ENCODE measurements at regions not wholly inside any gene's neighbourhood (a gene's known extent, or its start where the extent isn't known, plus 50 kb on each side); places are given as distances from the start of the nearest gene placed in this dataset.

DNA sequence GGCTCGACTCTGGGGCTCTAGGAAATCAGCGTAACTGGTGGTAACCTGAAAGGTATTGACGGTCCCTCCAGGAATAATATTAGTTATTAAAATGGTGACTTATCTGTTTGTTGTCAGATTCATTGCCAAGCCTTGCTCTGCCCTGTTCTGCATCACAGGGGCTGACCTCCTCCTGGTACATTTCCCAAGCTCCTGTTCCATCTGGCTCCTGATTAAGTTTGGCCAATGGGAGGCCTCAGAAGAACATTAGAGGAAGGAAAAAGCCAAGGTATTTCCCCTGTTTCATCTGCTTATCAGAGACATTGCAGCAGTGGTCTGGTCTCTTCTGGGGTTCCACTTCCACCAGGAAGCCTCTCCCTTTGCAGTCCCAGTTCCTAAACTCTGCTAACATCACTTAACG lies 527.0 kb downstream of the TNS1 start:
- no peak for TF ChIP-seq EZH2 (IDR thresholded peaks at IDR 0.05; ENCODE audit: borderline replicate concordance, insufficient read depth, low read depth, low read length, poor library complexity, severe bottlenecking)
- TF ChIP-seq, protein P1, sequence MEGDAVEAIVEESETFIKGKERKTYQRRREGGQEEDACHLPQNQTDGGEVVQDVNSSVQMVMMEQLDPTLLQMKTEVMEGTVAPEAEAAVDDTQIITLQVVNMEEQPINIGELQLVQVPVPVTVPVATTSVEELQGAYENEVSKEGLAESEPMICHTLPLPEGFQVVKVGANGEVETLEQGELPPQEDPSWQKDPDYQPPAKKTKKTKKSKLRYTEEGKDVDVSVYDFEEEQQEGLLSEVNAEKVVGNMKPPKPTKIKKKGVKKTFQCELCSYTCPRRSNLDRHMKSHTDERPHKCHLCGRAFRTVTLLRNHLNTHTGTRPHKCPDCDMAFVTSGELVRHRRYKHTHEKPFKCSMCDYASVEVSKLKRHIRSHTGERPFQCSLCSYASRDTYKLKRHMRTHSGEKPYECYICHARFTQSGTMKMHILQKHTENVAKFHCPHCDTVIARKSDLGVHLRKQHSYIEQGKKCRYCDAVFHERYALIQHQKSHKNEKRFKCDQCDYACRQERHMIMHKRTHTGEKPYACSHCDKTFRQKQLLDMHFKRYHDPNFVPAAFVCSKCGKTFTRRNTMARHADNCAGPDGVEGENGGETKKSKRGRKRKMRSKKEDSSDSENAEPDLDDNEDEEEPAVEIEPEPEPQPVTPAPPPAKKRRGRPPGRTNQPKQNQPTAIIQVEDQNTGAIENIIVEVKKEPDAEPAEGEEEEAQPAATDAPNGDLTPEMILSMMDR (IDR thresholded peaks at IDR 0.05): no peak
- ChIA-PET CTCF (no interaction called here), POLR2A (no interaction called here)
- H3K27ac Mint-ChIP-seq: no peak overlapping the region
- Histone ChIP-seq H3K9ac (ENCODE audit: low read length) (no peak overlapping the region), H4K20me1 (ENCODE audit: control insufficient read depth, insufficient read depth, low read length, poor library complexity, severe bottlenecking) (no peaks in the 10 kb centered on the region), H3K9me3 (ENCODE audit: control extremely low read depth in 1 of 3, control insufficient read depth in 2 of 3, insufficient read depth in 1 of 3, low read length in 2 of 3) (no peaks in the 10 kb centered on the region), H3K4me3 (ENCODE audit: control extremely low read depth in 1 of 5, extremely low read depth in 1 of 5, insufficient read depth in 1 of 5, low read depth in 2 of 5, low read length in 4 of 5) (no peak overlapping the region), H3K27me3 (replicated peaks in 1 of 4; ENCODE audit: control extremely low read depth in 1 of 4, control insufficient read depth in 3 of 4, insufficient read depth in 4 of 4, low read length in 3 of 4) (no peaks in the 10 kb centered on the region), H3K4me1 (ENCODE audit: control insufficient read depth in 2 of 2, insufficient read depth in 2 of 2, low read length in 2 of 2) (no peaks in the 10 kb centered on the region), H2AFZ (ENCODE audit: insufficient read depth, low read depth, low read length, poor library complexity, severe bottlenecking) (no peak overlapping the region), H3K79me2 (ENCODE audit: control insufficient read depth, insufficient read depth, low read length) (no peaks in the 10 kb centered on the region), H3K36me3 (replicated peaks in 1 of 2; ENCODE audit: control extremely low read depth in 1 of 2, control insufficient read depth in 1 of 2, extremely low read depth in 1 of 2, insufficient read depth in 2 of 2, low read length in 1 of 2) (no peaks in the 10 kb centered on the region), H3K4me2 (replicated peaks; ENCODE audit: low read depth, low read length, poor library complexity, severe bottlenecking) (no peak overlapping the region), H3K27ac (ENCODE audit: low read length in 2 of 2) (no peak overlapping the region)
- DNase-seq (no peak), ATAC-seq (ENCODE audit: low read depth) (no peak)
- H3K4me3 Mint-ChIP-seq: no peak overlapping the region
- H3K4me1 Mint-ChIP-seq: no peaks in the 10 kb centered on the region
- intact Hi-C loops (cut with micrococcal nuclease): no loop called here
- WGBS (ENCODE audit: insufficient coverage): 90% methylated on average over 3 of the region's 4 CpGs
- H3K9me3 Mint-ChIP-seq (ENCODE audit: insufficient read depth): no peaks in the 10 kb centered on the region
- peaks cover 5% of the 10 kb centered on the region for H3K27me3 Mint-ChIP-seq

DNA sequence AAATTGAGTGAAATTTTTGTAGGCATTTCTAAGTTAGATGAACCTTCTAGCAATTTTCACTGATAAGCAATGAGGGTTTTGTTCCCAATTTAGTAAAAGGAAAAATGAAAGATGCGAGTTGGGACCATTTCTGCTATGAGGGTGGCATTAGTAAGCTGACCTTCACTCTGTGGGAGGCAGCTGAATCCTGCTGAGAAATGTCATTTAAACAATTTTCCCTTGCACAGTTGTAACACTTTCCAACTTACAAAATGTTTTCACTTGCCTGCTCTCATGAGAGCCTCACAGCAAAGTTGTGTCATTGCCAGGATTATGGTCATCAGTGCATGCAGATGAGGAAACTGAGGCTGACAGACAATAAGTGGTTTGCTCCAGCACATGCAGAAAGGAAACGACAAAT lies 527.7 kb downstream of the TNS1 start:
- H3K9ac ChIP-seq (ENCODE audit: low read length): no peak overlapping the region
- no peaks in the 10 kb centered on the region for H4K20me1 ChIP-seq (ENCODE audit: control insufficient read depth, insufficient read depth, low read length, poor library complexity, severe bottlenecking)
- H3K4me1 ChIP-seq (ENCODE audit: control insufficient read depth in 2 of 2, insufficient read depth in 2 of 2, low read length in 2 of 2): no peaks in the 10 kb centered on the region
- ATAC-seq (ENCODE audit: low read depth) (no peak), DNase-seq (no peak)
- peaks cover 5% of the 10 kb centered on the region for H3K27me3 Mint-ChIP-seq
- no peaks in the 10 kb centered on the region for H3K27me3 ChIP-seq (replicated peaks in 1 of 4; ENCODE audit: control extremely low read depth in 1 of 4, control insufficient read depth in 3 of 4, insufficient read depth in 4 of 4, low read length in 3 of 4)
- H3K9me3 Mint-ChIP-seq (ENCODE audit: insufficient read depth): no peaks in the 10 kb centered on the region
- H3K27ac Mint-ChIP-seq: no peak overlapping the region
- 90% methylated on average over 1 of the region's 2 CpGs for WGBS (ENCODE audit: insufficient coverage)
- no peak overlapping the region for H3K27ac ChIP-seq (ENCODE audit: low read length in 2 of 2)
- intact Hi-C loops (cut with micrococcal nuclease): no loop called here
- no peak overlapping the region for H2AFZ ChIP-seq (ENCODE audit: insufficient read depth, low read depth, low read length, poor library complexity, severe bottlenecking)
- H3K4me2 ChIP-seq (replicated peaks; ENCODE audit: low read depth, low read length, poor library complexity, severe bottlenecking): no peak overlapping the region
- no peak overlapping the region for H3K4me3 Mint-ChIP-seq
- ChIA-PET CTCF (no interaction called here), POLR2A (no interaction called here)
- no peak for TF ChIP-seq EZH2 (IDR thresholded peaks at IDR 0.05; ENCODE audit: borderline replicate concordance, insufficient read depth, low read depth, low read length, poor library complexity, severe bottlenecking)
- TF ChIP-seq, protein P1 (IDR thresholded peaks at IDR 0.05): no peak
- H3K4me1 Mint-ChIP-seq: no peaks in the 10 kb centered on the region
- no peaks in the 10 kb centered on the region for H3K9me3 ChIP-seq (ENCODE audit: control extremely low read depth in 1 of 3, control insufficient read depth in 2 of 3, insufficient read depth in 1 of 3, low read length in 2 of 3)
- H3K36me3 ChIP-seq (replicated peaks in 1 of 2; ENCODE audit: control extremely low read depth in 1 of 2, control insufficient read depth in 1 of 2, extremely low read depth in 1 of 2, insufficient read depth in 2 of 2, low read length in 1 of 2): no peaks in the 10 kb centered on the region
- no peak overlapping the region for H3K4me3 ChIP-seq (ENCODE audit: control extremely low read depth in 1 of 5, extremely low read depth in 1 of 5, insufficient read depth in 1 of 5, low read depth in 2 of 5, low read length in 4 of 5)
- H3K79me2 ChIP-seq (ENCODE audit: control insufficient read depth, insufficient read depth, low read length): no peaks in the 10 kb centered on the region
